Testis (tissue), 2 donors: ENCODE measurements at regions not wholly inside any gene's neighbourhood (a gene's known extent, or its start where the extent isn't known, plus 50 kb on each side); places are given as distances from the start of the nearest gene placed in this dataset.
"Not testable (repeated sequence)": the region's sequence is repeated elsewhere in the genome, so short reads cannot be mapped to it uniquely, and the experiment has no call there.

ENCODE experiments used
- DNase-seq: peaks from one replicate; pipeline ENCODE4 v3.0.0-alpha.2; 2019
- H3K27ac ChIP-seq, 2 donors: fragments of 200-600 bp; sonication (generic); one replicate each; pipeline ENCODE4 v1.5.1; 2019
- H3K27me3 ChIP-seq: fragments of 200-600 bp; sonication (generic); one replicate; pipeline ENCODE4 v1.5.1; 2019
- H3K36me3 ChIP-seq: fragments of 200-600 bp; sonication (generic); one replicate; pipeline ENCODE4 v1.5.1; 2017; ENCODE audit warnings: low read depth; ENCODE audit errors: missing control alignments
- H3K4me1 ChIP-seq: fragments of 200-600 bp; sonication (generic); one replicate; pipeline ENCODE4 v1.5.1; 2019
- H3K4me3 ChIP-seq, 2 donors: fragments of 200-600 bp; sonication (generic); one replicate each; pipeline ENCODE4 v1.5.1; 2017 to 2019
- H3K9me3 ChIP-seq: fragments of 200-600 bp; sonication (generic); one replicate; pipeline ENCODE4 v1.5.1; 2017
- POLR2A ChIP-seq: fragments of 450-650 bp; IDR thresholded peaks from one replicate; pipeline ENCODE4 v1.6.1; 2017; ENCODE audit warnings: antibody characterized with exemption, mild to moderate bottlenecking, moderate library complexity
- WGBS, 2 donors: methylation state at CpG; one replicate each; pipeline ENCODE4 v1.1.5; 2018; 5-methylcytosine and 5-hydroxymethylcytosine counted together
- intact Hi-C: fragments of 100-400 bp; cut with DNase I; formaldehyde crosslinking; loops from one replicate; pipeline ENCODE4 v1.15.1; 2023; ENCODE audit warnings: low total_unique reads
- TF ChIP-seq, protein P1 (sequence below), 3 experiments: fragments of 450-650 bp in 2 of 3; fragments of 200-600 bp in 1 of 3; sonication (generic) in 1 of 3; IDR thresholded peaks; one replicate each; pipeline ENCODE4 v1.5.1; 2016 to 2019; ENCODE audit warnings: antibody characterized with exemption in 3 of 3, mild to moderate bottlenecking in 2 of 3, moderate library complexity in 1 of 3

DNA sequence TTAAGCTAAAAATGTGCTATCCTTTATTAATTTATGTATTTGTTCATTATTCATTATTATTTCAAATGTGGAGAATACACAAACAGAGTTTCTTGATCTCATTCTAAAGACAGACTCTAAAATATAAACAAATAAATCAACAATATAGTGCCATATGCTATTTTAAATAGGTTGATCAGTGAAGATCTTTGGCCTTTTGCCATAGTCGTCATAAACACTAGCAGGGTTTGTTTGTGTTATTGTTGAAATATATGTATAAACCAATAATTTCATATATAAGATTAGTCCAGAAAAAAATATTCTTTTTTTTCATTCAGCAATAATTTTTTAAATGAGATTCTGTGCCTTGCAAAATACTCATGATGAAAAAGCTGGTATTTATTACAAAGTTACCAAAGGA, 62.1 kb upstream of the KYNU start:
- intact Hi-C loops: no loop called here
- H3K4me1 ChIP-seq: peaks cover 10% of the 10 kb centered on the region
- WGBS, 2 donors: 60 to 68% methylated on average over 1 of the region's 1 CpG

GRCh38 chr2:142813830-142814829, 63.3 kb upstream of the KYNU start:
- no peaks in the 10 kb centered on the region for H3K36me3 ChIP-seq
- WGBS, 2 donors: 37 to 48% methylated on average over 5 of the region's 5 CpGs
- intact Hi-C loops: no loop called here
- peaks cover 10% of the 10 kb centered on the region for H3K4me1 ChIP-seq
- H3K4me3 ChIP-seq: no peak overlapping the region
- no peaks in the 10 kb centered on the region for H3K9me3 ChIP-seq
- H3K27me3 ChIP-seq: no peaks in the 10 kb centered on the region
- no peak overlapping the region for H3K27ac ChIP-seq
- TF ChIP-seq, protein P1, sequence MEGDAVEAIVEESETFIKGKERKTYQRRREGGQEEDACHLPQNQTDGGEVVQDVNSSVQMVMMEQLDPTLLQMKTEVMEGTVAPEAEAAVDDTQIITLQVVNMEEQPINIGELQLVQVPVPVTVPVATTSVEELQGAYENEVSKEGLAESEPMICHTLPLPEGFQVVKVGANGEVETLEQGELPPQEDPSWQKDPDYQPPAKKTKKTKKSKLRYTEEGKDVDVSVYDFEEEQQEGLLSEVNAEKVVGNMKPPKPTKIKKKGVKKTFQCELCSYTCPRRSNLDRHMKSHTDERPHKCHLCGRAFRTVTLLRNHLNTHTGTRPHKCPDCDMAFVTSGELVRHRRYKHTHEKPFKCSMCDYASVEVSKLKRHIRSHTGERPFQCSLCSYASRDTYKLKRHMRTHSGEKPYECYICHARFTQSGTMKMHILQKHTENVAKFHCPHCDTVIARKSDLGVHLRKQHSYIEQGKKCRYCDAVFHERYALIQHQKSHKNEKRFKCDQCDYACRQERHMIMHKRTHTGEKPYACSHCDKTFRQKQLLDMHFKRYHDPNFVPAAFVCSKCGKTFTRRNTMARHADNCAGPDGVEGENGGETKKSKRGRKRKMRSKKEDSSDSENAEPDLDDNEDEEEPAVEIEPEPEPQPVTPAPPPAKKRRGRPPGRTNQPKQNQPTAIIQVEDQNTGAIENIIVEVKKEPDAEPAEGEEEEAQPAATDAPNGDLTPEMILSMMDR (IDR thresholded peaks at IDR 0.05): no peak
- no peak for TF ChIP-seq POLR2A
- no peak for DNase-seq

More for the DNA sequence above, 62.1 kb upstream of the KYNU start:
- no peak for TF ChIP-seq POLR2A
- TF ChIP-seq, protein P1 (IDR thresholded peaks at IDR 0.05): no peak
- Histone ChIP-seq H3K36me3 (no peaks in the 10 kb centered on the region), H3K27ac (no peak overlapping the region), H3K27me3 (no peaks in the 10 kb centered on the region), H3K4me3 (no peak overlapping the region), H3K9me3 (no peaks in the 10 kb centered on the region)
- DNase-seq: no peak

- intact Hi-C loops, H3K4me1 ChIP-seq, H3K9me3 ChIP-seq: not testable (repeated sequence)
Measured at GRCh38 chr2:142811644-142812043, 65.8 kb upstream of the KYNU start.

GRCh38 chr2:142805244-142805643, 72.2 kb upstream of the KYNU start:
- no peaks in the 10 kb centered on the region for H3K4me1 ChIP-seq
- no peak overlapping the region for H3K4me3 ChIP-seq
- H3K27ac ChIP-seq: no peak overlapping the region
- no peaks in the 10 kb centered on the region for H3K27me3 ChIP-seq
- no peaks in the 10 kb centered on the region for H3K36me3 ChIP-seq
- intact Hi-C loops: no loop called here
- no peak for DNase-seq
- TF ChIP-seq, protein P1 (IDR thresholded peaks at IDR 0.05): no peak
- no peak for TF ChIP-seq POLR2A
- H3K9me3 ChIP-seq: no peaks in the 10 kb centered on the region

More at GRCh38 chr2:142811644-142812043, 65.8 kb upstream of the KYNU start:
- H3K27ac ChIP-seq, H3K27me3 ChIP-seq, H3K36me3 ChIP-seq, H3K4me3 ChIP-seq, DNase-seq: not testable (repeated sequence)
- 80 to 89% methylated on average over 9 to 13 of the region's 13 CpGs for WGBS, 2 donors

DNA sequence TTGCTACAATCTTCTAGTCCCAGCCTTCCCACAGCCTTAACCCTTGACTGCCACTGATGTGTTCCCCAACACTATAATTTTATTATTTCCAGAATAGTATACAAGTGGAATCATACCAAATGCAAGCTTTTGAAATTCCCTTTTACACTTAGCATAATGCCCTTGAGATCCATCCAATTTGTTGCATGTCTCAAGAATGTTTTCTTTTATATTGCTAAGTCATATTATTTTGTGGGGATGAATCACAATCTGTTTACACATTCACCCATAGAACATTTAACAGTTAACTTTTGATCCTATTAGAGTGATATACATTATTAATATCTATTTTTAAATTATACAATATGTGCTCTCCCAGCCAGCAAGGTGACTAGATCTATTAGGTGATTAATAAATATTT, 74.3 kb upstream of the KYNU start:
- no peaks in the 10 kb centered on the region for H3K27me3 ChIP-seq
- no peak for TF ChIP-seq POLR2A
- TF ChIP-seq, protein P1 (IDR thresholded peaks at IDR 0.05): no peak
- H3K27ac ChIP-seq: no peak overlapping the region
- no peaks in the 10 kb centered on the region for H3K36me3 ChIP-seq
- DNase-seq: no peak
- H3K4me3 ChIP-seq: no peak overlapping the region
- intact Hi-C loops: no loop called here
- H3K9me3 ChIP-seq: no peaks in the 10 kb centered on the region
- no peaks in the 10 kb centered on the region for H3K4me1 ChIP-seq
